HEK293 (cell line): ENCODE measurements at regions not wholly inside any gene's neighbourhood (a gene's known extent, or its start where the extent isn't known, plus 50 kb on each side); places are given as distances from the start of the nearest gene placed in this dataset.

Source experiments
- CTCF ChIA-PET: fragments of 350-600 bp; formaldehyde crosslinking; extraction: SDS; loops from one replicate; lab custom pipeline; 2021; ENCODE audit warnings: antibody characterized with exemption; lab: Yijun Ruan, JAX
- POLR2A ChIA-PET: fragments of 300-600 bp; formaldehyde crosslinking; extraction: SDS; loops from one replicate; lab custom pipeline; 2020; ENCODE audit warnings: antibody characterized with exemption, inconsistent platforms; lab: Yijun Ruan, JAX
- H3K27ac ChIP-seq: fragments of 200-500 bp; sonication (Bioruptor generic); 2 replicates; pipeline ENCODE4 v1.5.1; 2014; ENCODE audit warnings: low read depth, low read length, control low read depth, inconsistent platforms; ENCODE audit errors: extremely low read depth
- H3K36me3 ChIP-seq, 2 experiments: fragments of 200-500 bp in 1 of 2; sonication (Bioruptor generic) in 1 of 2; 1 replicate in 1 of 2; 2 replicates in 1 of 2; pipeline ENCODE4 v1.5.1; 2014 to 2017; ENCODE audit warnings: inconsistent platforms in 2 of 2, low read length in 2 of 2; ENCODE audit not compliant: control insufficient read depth in 2 of 2, insufficient read depth in 1 of 2
- H3K4me1 ChIP-seq: fragments of 200-500 bp; sonication (Bioruptor generic); 2 replicates; pipeline ENCODE4 v1.5.1; 2014; ENCODE audit warnings: mild to moderate bottlenecking, low read length, inconsistent platforms; ENCODE audit not compliant: control insufficient read depth, insufficient read depth
- H3K4me3 ChIP-seq: 2 replicates; pipeline ENCODE4 v1.5.1; 2011; ENCODE audit warnings: low read depth, mild to moderate bottlenecking, control low read depth, low read length, moderate library complexity
- H3K9me3 ChIP-seq: fragments of 200-500 bp; sonication (Bioruptor generic); 2 replicates; pipeline ENCODE4 v1.5.1; 2014; ENCODE audit warnings: low read depth, low read length, inconsistent platforms; ENCODE audit not compliant: control insufficient read depth, insufficient read depth
- GLIS1 ChIP-seq: fragments of 450-650 bp; formaldehyde crosslinking; IDR thresholded peaks from 2 replicates; pipeline ENCODE4 v1.5.1; 2016; ENCODE audit warnings: missing biosample characterization, missing genetic modification characterization
- KLF1 ChIP-seq: fragments of 450-650 bp; formaldehyde crosslinking; IDR thresholded peaks from 2 replicates; pipeline ENCODE4 v1.5.1; 2016; ENCODE audit warnings: missing biosample characterization, missing genetic modification characterization
- MEIS1 ChIP-seq: sonication (generic); formaldehyde crosslinking; IDR thresholded peaks from 2 replicates; pipeline ENCODE4 v1.8.1; 2022; ENCODE audit warnings: missing genetic modification reagents, mild to moderate bottlenecking, borderline replicate concordance
- SALL2 ChIP-seq: fragments of 450-650 bp; formaldehyde crosslinking; IDR thresholded peaks from 2 replicates; pipeline ENCODE4 v1.5.0; 2017; ENCODE audit warnings: missing biosample characterization, mild to moderate bottlenecking, missing genetic modification characterization, borderline replicate concordance
- ZBTB48 ChIP-seq: fragments of 450-650 bp; formaldehyde crosslinking; IDR thresholded peaks from 2 replicates; pipeline ENCODE4 v1.5.1; 2016; ENCODE audit warnings: missing biosample characterization, missing genetic modification characterization
- ZFP41 ChIP-seq: fragments of 450-650 bp; formaldehyde crosslinking; IDR thresholded peaks from 2 replicates; pipeline ENCODE4 v1.5.1; 2016; ENCODE audit warnings: missing biosample characterization, missing genetic modification characterization, borderline replicate concordance
- ZNF19 ChIP-seq: fragments of 450-650 bp; formaldehyde crosslinking; IDR thresholded peaks from 2 replicates; pipeline ENCODE4; 2016; ENCODE audit warnings: missing biosample characterization, missing genetic modification characterization, low read depth
- ZNF324 ChIP-seq: fragments of 450-650 bp; formaldehyde crosslinking; IDR thresholded peaks from 2 replicates; pipeline ENCODE4 v1.5.1; 2016; ENCODE audit warnings: missing biosample characterization, missing genetic modification characterization
- ZNF341 ChIP-seq: fragments of 450-650 bp; formaldehyde crosslinking; IDR thresholded peaks from 2 replicates; pipeline ENCODE4; 2016; ENCODE audit warnings: low read depth, missing biosample characterization, missing genetic modification characterization
- ZNF391 ChIP-seq: fragments of 450-650 bp; formaldehyde crosslinking; IDR thresholded peaks from 2 replicates; pipeline ENCODE4 v1.5.1; 2016; ENCODE audit warnings: low read depth, missing biosample characterization, missing genetic modification characterization, borderline replicate concordance
- ZNF404 ChIP-seq: fragments of 450-650 bp; formaldehyde crosslinking; IDR thresholded peaks from 2 replicates; pipeline ENCODE4 v1.5.1; 2017; ENCODE audit warnings: missing biosample characterization, missing genetic modification characterization
- ZNF530 ChIP-seq: fragments of 450-650 bp; formaldehyde crosslinking; IDR thresholded peaks from 2 replicates; pipeline ENCODE4 v1.5.1; 2016; ENCODE audit warnings: low read depth, missing biosample characterization, missing genetic modification characterization
- ZNF548 ChIP-seq: fragments of 450-650 bp; formaldehyde crosslinking; IDR thresholded peaks from 2 replicates; pipeline ENCODE4 v1.5.1; 2016; ENCODE audit warnings: missing biosample characterization, missing genetic modification characterization
- ZNF670 ChIP-seq: fragments of 450-650 bp; formaldehyde crosslinking; IDR thresholded peaks from 2 replicates; pipeline ENCODE4 v1.5.1; 2016; ENCODE audit warnings: missing biosample characterization, missing genetic modification characterization, low read depth
- ZNF843 ChIP-seq: fragments of 450-650 bp; formaldehyde crosslinking; IDR thresholded peaks from 2 replicates; pipeline ENCODE4 v1.5.1; 2016; ENCODE audit warnings: missing biosample characterization, missing genetic modification characterization
- TF ChIP-seq, protein P1 (sequence below): fragments of 450-650 bp; formaldehyde crosslinking; IDR thresholded peaks from 2 replicates; pipeline ENCODE4 v1.5.1; 2016; ENCODE audit warnings: missing biosample characterization, missing genetic modification characterization
- TF ChIP-seq, protein P2 (sequence below): fragments of 450-650 bp; formaldehyde crosslinking; IDR thresholded peaks from 2 replicates; pipeline ENCODE4 v1.5.1; 2016; ENCODE audit warnings: missing biosample characterization, missing genetic modification characterization
- TF ChIP-seq, protein P3 (sequence below): fragments of 450-650 bp; formaldehyde crosslinking; IDR thresholded peaks from 2 replicates; pipeline ENCODE4 v1.5.1; 2016; ENCODE audit warnings: missing biosample characterization, missing genetic modification characterization
- TF ChIP-seq, protein P4 (sequence below): fragments of 450-650 bp; formaldehyde crosslinking; IDR thresholded peaks from 2 replicates; pipeline ENCODE4 v1.5.1; 2016; ENCODE audit warnings: missing biosample characterization, missing genetic modification characterization, low read depth
- TF ChIP-seq, protein P5 (sequence below): fragments of 450-650 bp; formaldehyde crosslinking; IDR thresholded peaks from 2 replicates; pipeline ENCODE4 v1.5.1; 2016; ENCODE audit warnings: missing biosample characterization, missing genetic modification characterization

DNA sequence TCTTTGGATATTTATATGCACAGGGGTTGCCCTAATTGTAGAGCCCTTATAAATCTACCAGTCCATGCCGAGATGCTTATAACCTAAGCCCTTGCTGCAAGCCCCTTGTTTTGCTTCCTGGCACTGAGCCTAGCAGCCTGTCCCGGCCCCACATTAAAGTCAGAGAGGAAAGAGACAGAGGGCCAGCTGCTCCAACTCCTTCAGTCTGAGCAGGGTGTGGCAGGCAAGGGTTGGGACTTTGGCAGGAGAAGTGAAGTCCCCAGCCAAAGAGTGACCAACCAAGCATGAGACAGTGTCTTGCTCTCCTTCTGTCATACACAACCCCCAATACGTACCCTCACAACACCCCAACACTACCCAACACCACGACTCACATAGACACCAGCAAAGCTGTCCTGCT is 54.7 kb upstream of the FZD7 start:
- no peaks in the 10 kb centered on the region for H3K36me3 ChIP-seq
- H3K9me3 ChIP-seq: no peaks in the 10 kb centered on the region
- no peak overlapping the region for H3K4me3 ChIP-seq
- H3K4me1 ChIP-seq: no peaks in the 10 kb centered on the region
- ChIA-PET CTCF (no interaction called here), POLR2A (no interaction called here)
- no peak overlapping the region for H3K27ac ChIP-seq
- TF ChIP-seq, protein P1, sequence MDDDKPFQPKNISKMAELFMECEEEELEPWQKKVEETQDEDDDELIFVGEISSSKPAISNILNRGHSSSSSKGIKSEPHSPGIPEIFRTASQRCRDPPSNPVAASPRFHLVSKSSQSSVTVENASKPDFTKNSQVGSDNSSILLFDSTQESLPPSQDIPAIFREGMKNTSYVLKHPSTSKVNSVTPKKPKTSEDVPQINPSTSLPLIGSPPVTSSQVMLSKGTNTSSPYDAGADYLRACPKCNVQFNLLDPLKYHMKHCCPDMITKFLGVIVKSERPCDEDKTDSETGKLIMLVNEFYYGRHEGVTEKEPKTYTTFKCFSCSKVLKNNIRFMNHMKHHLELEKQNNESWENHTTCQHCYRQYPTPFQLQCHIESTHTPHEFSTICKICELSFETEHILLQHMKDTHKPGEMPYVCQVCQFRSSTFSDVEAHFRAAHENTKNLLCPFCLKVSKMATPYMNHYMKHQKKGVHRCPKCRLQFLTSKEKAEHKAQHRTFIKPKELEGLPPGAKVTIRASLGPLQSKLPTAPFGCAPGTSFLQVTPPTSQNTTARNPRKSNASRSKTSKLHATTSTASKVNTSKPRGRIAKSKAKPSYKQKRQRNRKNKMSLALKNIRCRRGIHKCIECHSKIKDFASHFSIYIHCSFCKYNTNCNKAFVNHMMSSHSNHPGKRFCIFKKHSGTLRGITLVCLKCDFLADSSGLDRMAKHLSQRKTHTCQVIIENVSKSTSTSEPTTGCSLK (tag by site-specific recombination): no peak
- TF ChIP-seq, protein P2, sequence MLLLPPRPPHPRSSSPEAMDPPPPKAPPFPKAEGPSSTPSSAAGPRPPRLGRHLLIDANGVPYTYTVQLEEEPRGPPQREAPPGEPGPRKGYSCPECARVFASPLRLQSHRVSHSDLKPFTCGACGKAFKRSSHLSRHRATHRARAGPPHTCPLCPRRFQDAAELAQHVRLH (tag by site-specific recombination): no peak
- TF ChIP-seq ZNF404 (no peak), ZNF324 (tag by site-specific recombination) (no peak), KLF1 (tag by site-specific recombination) (no peak), ZNF530 (tag by site-specific recombination) (no peak), ZNF548 (tag by site-specific recombination) (no peak), ZNF670 (no peak), SALL2 (tag by site-specific recombination) (no peak), ZNF341 (tag by site-specific recombination) (no peak), ZNF391 (tag by site-specific recombination) (no peak), ZFP41 (tag by site-specific recombination) (no peak)
- TF ChIP-seq, protein P3, sequence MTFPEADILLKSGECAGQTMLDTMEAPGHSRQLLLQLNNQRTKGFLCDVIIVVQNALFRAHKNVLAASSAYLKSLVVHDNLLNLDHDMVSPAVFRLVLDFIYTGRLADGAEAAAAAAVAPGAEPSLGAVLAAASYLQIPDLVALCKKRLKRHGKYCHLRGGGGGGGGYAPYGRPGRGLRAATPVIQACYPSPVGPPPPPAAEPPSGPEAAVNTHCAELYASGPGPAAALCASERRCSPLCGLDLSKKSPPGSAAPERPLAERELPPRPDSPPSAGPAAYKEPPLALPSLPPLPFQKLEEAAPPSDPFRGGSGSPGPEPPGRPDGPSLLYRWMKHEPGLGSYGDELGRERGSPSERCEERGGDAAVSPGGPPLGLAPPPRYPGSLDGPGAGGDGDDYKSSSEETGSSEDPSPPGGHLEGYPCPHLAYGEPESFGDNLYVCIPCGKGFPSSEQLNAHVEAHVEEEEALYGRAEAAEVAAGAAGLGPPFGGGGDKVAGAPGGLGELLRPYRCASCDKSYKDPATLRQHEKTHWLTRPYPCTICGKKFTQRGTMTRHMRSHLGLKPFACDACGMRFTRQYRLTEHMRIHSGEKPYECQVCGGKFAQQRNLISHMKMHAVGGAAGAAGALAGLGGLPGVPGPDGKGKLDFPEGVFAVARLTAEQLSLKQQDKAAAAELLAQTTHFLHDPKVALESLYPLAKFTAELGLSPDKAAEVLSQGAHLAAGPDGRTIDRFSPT: no peak

DNA sequence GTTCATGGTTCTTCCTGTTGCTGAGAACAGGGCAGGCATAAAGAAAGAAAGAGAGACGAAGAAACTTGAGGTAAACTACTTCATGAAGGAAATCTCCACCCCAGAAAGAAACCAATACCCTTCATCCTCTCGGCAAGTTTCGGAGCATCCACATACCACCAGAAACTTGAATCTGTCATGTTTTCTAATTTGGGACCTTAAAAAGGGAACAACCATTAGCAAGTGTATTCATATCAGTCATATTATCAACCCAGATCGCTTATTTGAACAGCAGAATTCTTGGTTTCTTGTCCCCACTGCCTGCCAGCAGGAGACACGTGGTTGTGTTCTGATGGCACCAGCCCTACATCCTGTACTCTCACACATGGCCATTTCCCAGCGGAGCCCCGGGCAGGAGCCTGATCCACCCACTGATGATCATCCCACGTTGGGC is 53.2 kb upstream of the FZD7 start:
- no peaks in the 10 kb centered on the region for H3K4me1 ChIP-seq
- H3K27ac ChIP-seq: no peak overlapping the region
- no peaks in the 10 kb centered on the region for H3K9me3 ChIP-seq
- no peak overlapping the region for H3K4me3 ChIP-seq
- POLR2A ChIA-PET: no interaction called here
- no peaks in the 10 kb centered on the region for H3K36me3 ChIP-seq
- no peak for TF ChIP-seq GLIS1 (tag by site-specific recombination)
- TF ChIP-seq ZNF843 (tag by site-specific recombination): no peak
- TF ChIP-seq, protein P4, sequence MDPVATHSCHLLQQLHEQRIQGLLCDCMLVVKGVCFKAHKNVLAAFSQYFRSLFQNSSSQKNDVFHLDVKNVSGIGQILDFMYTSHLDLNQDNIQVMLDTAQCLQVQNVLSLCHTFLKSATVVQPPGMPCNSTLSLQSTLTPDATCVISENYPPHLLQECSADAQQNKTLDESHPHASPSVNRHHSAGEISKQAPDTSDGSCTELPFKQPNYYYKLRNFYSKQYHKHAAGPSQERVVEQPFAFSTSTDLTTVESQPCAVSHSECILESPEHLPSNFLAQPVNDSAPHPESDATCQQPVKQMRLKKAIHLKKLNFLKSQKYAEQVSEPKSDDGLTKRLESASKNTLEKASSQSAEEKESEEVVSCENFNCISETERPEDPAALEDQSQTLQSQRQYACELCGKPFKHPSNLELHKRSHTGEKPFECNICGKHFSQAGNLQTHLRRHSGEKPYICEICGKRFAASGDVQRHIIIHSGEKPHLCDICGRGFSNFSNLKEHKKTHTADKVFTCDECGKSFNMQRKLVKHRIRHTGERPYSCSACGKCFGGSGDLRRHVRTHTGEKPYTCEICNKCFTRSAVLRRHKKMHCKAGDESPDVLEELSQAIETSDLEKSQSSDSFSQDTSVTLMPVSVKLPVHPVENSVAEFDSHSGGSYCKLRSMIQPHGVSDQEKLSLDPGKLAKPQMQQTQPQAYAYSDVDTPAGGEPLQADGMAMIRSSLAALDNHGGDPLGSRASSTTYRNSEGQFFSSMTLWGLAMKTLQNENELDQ (tag by site-specific recombination): no peak
- no peak for TF ChIP-seq ZBTB48
- TF ChIP-seq, protein P3: no peak
- TF ChIP-seq MEIS1: no peak
- TF ChIP-seq ZNF19 (tag by site-specific recombination): no peak
- TF ChIP-seq, protein P5, sequence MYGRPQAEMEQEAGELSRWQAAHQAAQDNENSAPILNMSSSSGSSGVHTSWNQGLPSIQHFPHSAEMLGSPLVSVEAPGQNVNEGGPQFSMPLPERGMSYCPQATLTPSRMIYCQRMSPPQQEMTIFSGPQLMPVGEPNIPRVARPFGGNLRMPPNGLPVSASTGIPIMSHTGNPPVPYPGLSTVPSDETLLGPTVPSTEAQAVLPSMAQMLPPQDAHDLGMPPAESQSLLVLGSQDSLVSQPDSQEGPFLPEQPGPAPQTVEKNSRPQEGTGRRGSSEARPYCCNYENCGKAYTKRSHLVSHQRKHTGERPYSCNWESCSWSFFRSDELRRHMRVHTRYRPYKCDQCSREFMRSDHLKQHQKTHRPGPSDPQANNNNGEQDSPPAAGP (tag by site-specific recombination): no peak
- CTCF ChIA-PET: interaction anchor here (0.6 to 0.7 kb wide), 2 partner anchors 25 to 120 kb away, joined by 3 read pairs; no protein-coding TSS in a partner anchor
